Endothelial cell (in vitro differentiated cells): ENCODE measurements at regions not wholly inside any gene's neighbourhood (a gene's known extent, or its start where the extent isn't known, plus 50 kb on each side); places are given as distances from the start of the nearest gene placed in this dataset.

ENCODE experiments used
- DNase-seq: peaks from one replicate; pipeline ENCODE4 v3.0.0; 2021; ENCODE audit warnings: low spot score
- H3K27ac Mint-ChIP-seq: one replicate; pipeline ENCODE4 v1.8.0; 2021; ENCODE audit warnings: mixed read lengths, inconsistent platforms; ENCODE audit not compliant: unreplicated experiment
- H3K27me3 Mint-ChIP-seq: one replicate; pipeline ENCODE4 v1.8.0; 2021; ENCODE audit warnings: mild to moderate bottlenecking, moderate library complexity, mixed read lengths, inconsistent platforms; ENCODE audit not compliant: unreplicated experiment
- H3K36me3 Mint-ChIP-seq: one replicate; pipeline ENCODE4 v1.8.0; 2021; ENCODE audit warnings: mild to moderate bottlenecking, low read depth, mixed read lengths, inconsistent platforms; ENCODE audit not compliant: unreplicated experiment
- H3K4me1 Mint-ChIP-seq: one replicate; pipeline ENCODE4 v1.8.0; 2021; ENCODE audit warnings: mild to moderate bottlenecking, mixed read lengths, inconsistent platforms; ENCODE audit not compliant: unreplicated experiment
- H3K4me3 Mint-ChIP-seq: one replicate; pipeline ENCODE4 v1.8.0; 2021; ENCODE audit warnings: mild to moderate bottlenecking, mixed read lengths, inconsistent platforms; ENCODE audit not compliant: unreplicated experiment
- H3K9me3 Mint-ChIP-seq: one replicate; pipeline ENCODE4 v1.8.0; 2021; ENCODE audit warnings: mixed read lengths, inconsistent platforms; ENCODE audit not compliant: unreplicated experiment
- CTCF ChIP-seq: fragments of 200-600 bp; sonication (generic); IDR thresholded peaks from one replicate; pipeline ENCODE4 v1.5.0; 2021; ENCODE audit warnings: antibody characterized with exemption; ENCODE audit not compliant: unreplicated experiment

GRCh38 chr15:77753939-77754338 is 121.2 kb upstream of the LINGO1 start:
- TF ChIP-seq CTCF, result no peak
- H3K36me3 Mint-ChIP-seq, result no peaks in the 10 kb centered on the region
- H3K4me1 Mint-ChIP-seq, result no peaks in the 10 kb centered on the region
- no peaks in the 10 kb centered on the region for H3K27me3 Mint-ChIP-seq
- no peak overlapping the region for H3K27ac Mint-ChIP-seq
- no peaks in the 10 kb centered on the region for H3K9me3 Mint-ChIP-seq
- DNase-seq, result no peak
- no peak overlapping the region for H3K4me3 Mint-ChIP-seq

GRCh38 chr15:77753281-77753873 is 120.7 kb upstream of the LINGO1 start:
- Mint-ChIP-seq H3K9me3 (no peaks in the 10 kb centered on the region), H3K4me1 (no peaks in the 10 kb centered on the region), H3K36me3 (no peaks in the 10 kb centered on the region), H3K4me3 (no peak overlapping the region), H3K27ac (no peak overlapping the region), H3K27me3 (peaks cover 2% of the 10 kb centered on the region)
- DNase-seq, result peak; percentile 78
- no peak for TF ChIP-seq CTCF

GRCh38 chr15:77749998-77750540 is 117.4 kb upstream of the LINGO1 start:
- Mint-ChIP-seq H3K4me1 (peaks cover 2% of the 10 kb centered on the region), H3K9me3 (no peaks in the 10 kb centered on the region), H3K4me3 (no peak overlapping the region), H3K27ac (no peak overlapping the region), H3K27me3 (peaks cover 6% of the 10 kb centered on the region), H3K36me3 (no peaks in the 10 kb centered on the region)
- TF ChIP-seq CTCF, result no peak
- no peak for DNase-seq

- H3K9me3 Mint-ChIP-seq, result no peaks in the 10 kb centered on the region
- no peak for TF ChIP-seq CTCF
- H3K27ac Mint-ChIP-seq, result no peak overlapping the region
- H3K27me3 Mint-ChIP-seq, result peaks cover 6% of the 10 kb centered on the region
- H3K36me3 Mint-ChIP-seq, result no peaks in the 10 kb centered on the region
- no peak overlapping the region for H3K4me3 Mint-ChIP-seq
- peaks cover 2% of the 10 kb centered on the region for H3K4me1 Mint-ChIP-seq
- DNase-seq, result no peak
Measured at GRCh38 chr15:77749236-77749997, 116.7 kb upstream of the LINGO1 start.
